GM18858 (cell line): ENCODE measurements at regions not wholly inside any gene's neighbourhood (a gene's known extent, or its start where the extent isn't known, plus 50 kb on each side); places are given as distances from the start of the nearest gene placed in this dataset.

Experiments used
- ATAC-seq: cut with Tn5 transposase; IDR thresholded peaks from one replicate; pipeline ENCODE4 v1.9.1; 2021; ENCODE audit not compliant: unreplicated experiment

DNA sequence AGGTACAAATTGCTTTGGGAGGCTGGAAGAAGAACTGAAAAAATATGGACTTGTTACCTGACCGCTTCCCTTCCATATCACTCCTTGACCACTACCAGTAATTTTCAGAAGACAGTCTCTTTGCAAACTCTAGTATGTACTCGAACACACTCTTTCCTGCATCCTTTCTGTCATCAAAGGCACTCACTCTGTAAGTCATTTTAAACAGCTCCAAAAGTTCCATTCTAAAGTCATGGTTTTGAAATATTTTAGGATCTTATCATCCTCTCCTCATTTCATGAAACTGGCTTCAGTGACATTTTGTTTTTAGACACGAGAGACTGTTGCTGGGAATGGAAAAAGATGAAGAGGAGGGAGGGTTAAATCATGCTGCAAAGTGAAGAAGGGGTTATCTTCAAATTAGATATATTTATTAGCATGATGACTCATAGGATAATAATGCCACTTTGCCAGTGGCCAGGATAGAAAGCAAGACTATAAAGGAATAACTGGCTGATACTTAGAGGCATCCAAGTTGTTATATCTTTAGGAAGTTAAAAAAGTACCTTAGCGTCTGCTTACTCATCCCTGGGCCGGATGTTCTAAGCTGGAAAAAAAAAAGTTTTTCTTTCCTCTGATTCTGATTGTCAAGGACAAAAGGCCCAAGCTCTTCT lies 549.3 kb downstream of the METTL15 start:
- ATAC-seq, result no peak

DNA sequence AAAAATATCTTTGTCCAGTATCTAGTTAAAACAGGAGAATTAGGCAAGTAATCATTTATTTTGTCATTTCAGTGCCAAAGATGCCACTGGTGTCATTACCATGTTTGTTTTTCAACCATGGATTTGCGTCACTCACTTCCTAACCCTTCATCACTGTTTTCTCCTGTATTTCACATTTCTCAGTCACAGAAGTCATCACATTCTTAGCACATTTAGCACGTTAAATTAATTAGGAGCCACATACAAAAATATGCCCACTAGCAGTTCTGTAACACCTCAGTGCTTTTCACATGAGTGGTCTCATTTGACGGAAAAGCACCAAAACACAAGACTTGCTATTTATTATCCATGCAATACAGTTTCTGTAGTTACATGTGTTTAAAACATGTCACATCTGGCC lies 546.0 kb downstream of the METTL15 start:
- no peak for ATAC-seq

DNA sequence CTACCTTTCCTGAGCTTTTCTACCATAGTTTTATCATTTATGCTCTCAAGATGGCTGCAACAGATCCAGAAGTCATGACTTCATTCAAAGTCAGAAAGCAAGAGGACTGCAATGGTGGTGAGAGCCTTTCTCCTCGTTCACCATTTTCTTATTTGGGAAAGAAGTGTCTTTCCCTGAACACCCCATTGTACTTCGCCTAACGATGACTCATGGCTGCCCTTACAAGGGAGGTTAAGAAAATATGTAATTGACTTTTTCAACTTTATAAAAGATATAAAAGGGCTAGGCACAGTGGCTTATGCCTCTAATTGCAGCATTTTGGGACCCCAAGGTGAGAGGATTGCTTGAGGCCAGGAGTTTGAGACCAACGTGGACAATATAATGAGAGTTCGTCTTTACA lies 541.7 kb downstream of the METTL15 start:
- no peak for ATAC-seq

DNA sequence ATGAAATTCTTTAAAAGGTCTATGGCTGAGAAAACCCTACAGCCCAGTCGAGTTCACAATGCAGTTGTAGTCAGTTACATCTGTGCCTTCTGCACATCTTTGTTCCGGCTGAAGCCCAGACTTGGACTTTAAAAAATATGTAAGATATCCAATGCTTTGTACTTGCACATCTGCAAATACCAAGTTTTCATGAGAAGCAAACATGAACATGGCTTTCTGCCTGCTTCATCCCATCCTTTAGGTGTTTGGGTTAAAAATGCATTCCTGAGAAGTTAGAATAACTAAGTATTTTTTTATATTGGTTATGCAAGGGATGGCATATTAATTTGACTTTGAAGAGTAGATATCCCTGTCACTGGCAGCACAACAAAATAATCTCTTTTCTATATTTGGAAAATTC lies 528.4 kb downstream of the METTL15 start:
- no peak for ATAC-seq

DNA sequence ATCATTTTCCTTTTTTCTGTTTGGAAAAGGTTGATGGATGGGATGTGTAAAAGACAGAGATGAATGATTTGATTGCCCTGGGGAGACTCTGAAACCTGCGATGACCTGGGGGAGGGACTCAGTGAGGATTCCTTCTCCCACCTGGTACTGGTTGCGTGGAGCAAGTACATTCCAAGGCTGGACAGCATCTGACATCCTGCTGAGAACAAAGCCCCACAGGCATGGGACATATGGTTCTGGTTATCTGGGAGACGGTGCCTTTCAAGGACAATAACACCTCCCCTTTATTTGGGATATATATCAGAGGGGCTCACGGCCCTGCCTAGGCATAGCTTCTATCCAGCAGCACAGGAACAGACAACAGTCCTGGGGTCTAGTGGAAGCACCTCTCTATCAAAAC lies 527.8 kb downstream of the METTL15 start:
- no peak for ATAC-seq

DNA sequence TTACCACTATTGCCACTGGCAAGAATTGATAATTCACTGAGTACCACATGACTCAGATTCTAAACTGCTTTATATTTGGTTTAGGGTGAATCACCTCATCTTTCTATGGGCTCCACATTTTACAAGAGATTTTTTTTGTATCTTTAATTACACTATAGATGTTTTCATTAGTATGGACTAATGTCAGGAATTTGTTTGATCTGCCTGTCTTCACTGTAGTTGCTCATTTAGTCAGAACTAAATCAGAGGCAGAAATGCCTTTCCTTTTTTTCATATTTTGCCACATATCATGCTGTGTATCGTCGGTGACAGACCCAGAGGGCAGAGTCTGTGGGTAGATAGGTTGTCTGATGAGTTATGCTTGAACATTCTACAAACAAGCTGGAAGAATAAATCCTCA lies 524.1 kb downstream of the METTL15 start:
- ATAC-seq, result no peak

DNA sequence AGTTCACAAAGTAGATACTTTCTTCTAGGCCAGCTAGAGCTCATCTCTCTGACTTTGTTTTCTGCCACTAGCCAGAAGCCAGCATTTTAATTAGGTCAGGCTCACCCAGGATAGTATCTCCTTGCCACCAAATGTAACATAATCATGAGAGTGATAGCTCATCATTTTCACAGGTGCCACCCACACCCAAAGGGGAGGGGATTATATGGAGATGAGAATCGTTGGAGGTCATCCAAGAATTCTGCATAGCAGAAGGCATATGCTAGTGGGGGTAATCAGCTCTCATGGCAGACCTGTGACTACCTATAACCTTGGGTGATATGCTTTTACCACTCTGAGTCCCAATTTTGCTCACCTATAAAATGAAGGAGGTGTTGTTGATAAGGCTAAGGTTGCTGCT lies 523.0 kb downstream of the METTL15 start:
- no peak for ATAC-seq

DNA sequence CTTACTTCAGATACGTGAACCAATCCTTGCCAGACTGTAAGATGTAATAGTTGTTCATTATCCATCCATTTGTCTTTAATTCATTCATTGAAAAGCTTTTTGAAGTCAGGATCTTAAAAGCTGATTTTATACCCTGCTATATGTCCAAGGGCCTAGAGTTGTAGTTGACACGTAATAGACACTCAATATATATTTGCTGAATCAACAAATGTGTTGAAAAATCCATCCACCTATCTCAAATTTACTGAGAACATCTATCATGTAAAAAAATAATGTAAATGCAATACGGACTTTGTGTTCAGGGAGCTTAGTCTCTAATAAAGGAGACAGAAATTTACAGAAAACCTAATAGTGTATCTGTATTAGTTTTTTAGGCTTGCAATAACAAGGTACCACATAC lies 521.0 kb downstream of the METTL15 start:
- ATAC-seq, result no peak

DNA sequence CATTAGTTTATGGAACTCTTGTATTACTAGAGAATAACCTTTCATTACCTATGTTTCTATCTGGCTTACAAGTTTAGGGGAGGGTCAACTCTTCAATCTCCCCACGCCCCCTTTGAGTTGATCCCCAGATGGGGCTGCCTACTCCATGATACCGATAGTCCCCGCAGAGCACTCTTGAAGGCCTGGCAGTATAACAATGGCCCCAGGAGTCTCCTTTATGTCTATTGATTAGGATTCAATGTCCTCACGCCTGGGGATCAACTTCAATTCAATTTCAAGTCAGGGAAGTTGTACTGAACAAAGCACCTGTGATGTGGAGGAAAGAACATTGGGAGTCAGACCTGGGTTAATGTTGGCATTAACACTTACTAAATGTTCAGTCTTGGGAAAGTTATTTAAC lies 520.2 kb downstream of the METTL15 start:
- no peak for ATAC-seq

DNA sequence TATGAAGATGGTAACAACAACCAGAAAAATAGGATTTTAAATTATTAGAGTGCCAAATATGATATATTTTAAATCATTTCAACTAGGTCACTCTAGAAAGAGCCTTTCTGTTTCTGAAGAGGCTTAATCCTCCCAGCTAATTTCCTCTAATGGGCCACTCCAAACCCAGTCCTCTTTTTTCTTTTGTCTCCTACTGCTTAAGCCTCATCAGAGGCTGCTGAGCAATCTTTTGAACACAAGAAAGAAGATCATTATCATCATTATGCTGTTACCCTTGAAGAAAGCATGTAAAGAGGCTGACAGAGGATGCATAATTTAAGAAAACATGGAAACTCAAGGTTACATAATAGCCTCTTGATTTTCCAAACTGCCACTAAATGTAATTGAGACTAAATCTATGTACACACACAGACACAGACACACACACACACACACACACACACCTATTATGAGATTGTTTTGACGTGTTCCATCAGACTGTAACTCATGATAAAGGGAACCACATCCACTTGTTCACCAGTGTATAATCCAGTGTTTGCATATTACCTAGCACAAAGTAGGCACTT lies 519.6 kb downstream of the METTL15 start:
- no peak for ATAC-seq

DNA sequence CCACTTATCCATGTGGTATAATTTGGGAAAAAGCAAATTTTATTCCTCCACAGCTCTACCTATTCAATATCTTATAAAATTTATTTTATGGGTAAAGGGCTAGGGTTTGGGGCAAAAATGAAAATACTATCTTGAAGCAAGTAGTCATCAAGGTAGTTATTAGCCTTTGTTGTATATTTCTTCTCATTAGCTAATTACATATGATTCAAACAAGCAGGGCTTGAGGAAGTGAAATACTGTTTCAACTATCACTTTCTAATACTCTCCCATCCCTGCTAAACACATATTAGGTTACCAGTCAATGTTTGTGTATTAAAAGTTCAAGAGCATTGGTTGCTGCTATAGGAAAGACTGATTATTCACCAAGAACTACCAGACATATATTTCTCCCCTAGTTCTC lies 517.3 kb downstream of the METTL15 start:
- ATAC-seq, result no peak

DNA sequence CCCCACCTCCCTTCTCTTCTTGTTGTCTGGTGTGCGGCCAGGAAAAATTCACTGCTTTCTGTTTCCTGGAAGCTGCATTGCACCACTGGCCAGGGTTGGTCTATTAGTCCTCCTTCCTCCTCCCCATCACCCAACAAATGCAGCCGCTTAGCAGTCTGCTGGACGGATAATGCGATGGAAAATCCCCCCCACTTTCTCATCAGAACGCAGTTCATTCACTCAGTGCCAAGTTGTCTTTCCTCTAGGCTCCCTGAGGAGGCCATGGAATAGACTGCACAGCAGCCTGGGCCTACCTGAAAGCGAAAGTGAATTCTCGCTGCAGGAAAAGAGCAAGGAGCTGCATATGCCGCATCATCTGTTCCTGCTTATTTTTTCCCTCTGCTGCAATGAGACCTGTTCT lies 513.6 kb downstream of the METTL15 start:
- no peak for ATAC-seq

DNA sequence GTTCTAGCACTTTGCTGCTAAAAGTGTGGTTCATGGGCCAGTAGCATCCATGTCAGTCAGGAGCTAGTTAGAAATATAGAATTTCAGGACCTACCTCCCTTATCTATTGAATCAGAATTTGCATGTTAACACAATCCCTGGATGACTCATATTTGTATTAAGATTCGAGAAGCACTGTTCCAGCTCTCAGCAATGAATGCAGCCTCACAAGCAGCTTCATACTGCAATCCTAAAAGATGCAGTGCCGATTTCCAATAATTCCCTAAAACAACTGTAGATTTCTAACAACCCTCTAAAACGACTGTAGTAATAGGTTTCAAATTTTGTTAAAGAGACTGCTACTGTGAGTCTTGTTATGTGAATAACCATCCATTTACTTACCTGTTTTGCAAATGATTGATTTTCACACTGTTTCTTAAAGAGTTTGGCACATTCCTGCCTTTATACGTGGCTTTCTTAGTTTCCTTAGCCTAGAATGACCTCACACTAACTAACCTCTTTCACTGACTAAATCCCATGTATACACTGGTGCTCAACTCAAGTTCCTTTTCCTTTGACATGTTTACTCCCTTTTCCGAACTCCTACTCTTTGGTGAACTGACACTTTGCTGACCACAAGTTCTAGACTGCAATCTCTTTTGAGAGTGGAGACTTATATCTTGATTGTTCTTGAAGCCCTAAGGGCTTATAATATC lies 511.8 kb downstream of the METTL15 start:
- ATAC-seq, result no peak

DNA sequence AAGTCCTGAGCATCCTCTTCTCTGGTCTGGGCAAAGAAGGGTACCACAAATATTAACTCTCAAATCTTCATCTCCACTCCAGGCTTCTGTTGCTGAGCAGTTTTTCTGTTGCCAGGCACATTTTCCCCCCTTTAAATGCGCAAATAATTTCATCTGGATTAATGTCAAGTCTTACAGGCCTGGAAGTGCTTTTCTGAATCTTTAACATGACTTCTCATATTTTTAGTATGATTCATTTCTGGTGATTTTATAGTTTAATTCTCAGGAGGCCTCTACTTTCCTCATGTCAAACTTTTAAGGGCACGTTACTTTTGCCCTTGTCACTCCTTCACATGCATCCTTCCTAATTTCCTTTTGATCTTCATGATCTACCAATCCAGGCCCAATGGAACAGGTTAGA lies 510.2 kb downstream of the METTL15 start:
- ATAC-seq, result no peak

DNA sequence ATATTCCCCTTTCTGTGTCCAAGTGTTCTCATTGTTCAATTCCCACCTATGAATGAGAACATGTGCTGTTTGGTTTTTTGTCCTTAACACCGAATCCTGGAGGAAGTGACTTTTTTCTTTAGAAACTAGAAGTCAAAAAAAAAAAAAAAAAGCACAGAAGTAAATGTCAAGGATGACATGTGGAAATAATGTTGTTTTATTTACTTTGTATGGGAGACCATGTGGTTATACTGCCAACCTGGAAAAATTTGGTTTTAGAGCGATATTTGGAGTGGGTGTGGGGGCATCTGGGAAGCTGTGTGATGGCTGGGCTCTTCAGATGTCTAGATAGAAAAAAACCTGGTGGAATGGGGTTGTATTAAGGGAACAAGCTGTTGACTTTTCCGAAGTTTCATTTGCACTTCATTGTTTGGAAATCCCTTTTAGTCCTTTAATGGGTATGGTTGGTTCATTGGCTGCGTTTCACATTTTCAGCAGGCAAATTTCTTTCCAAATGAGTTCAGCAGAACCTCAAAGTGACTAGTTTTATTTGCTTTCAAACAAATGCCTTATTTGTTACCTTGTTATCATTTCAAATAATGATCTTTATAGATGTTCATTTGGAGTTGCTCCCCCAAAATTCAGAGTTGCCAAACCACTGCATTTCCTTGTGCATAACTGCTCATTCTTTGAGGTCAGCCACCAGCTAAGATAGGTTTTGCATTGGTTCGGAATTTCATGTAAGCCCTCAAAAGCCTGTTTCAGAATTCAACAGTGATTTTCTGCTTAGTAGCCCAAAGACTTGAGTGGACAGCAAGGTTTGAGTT lies 508.2 kb downstream of the METTL15 start:
- ATAC-seq, result no peak

DNA sequence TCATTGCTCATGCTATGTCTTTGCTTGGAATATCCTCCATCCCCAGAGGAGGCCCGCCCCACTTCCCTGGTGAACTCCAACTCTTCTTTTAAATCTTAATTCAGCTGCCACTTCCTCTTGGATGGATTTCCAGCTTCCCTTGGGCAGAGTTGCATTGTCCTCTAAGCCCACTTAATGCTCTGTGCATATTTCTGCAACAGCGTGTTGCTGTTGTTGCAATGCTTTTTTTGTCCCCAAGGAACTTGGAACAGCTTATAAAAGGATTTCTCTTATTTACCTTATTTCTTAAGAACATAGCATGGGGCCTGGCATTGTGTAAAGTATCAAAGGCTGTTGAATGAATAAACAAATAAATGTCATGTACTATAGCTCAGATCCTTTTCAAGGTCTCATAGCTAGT lies 507.4 kb downstream of the METTL15 start:
- ATAC-seq, result no peak

DNA sequence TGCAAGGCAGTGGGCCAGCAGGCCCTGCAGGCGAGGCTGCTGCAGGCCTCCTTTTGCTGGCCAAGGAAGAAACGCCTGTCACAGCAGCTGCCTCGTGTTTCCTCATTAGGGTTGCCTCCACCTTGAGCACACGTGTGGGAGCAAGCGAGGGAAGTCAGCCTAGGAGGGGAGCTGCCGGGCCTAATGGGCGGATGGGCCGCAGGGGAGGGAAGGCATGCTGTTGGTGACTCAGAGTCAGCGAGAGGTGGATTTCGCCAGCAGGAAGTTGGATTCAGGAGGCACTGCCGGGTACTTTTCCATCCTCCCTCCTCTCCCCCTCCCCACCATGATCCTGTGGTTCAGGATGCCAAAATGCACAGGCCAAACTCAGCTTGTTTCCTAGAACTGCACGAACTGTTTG lies 498.7 kb downstream of the METTL15 start:
- no peak for ATAC-seq

DNA sequence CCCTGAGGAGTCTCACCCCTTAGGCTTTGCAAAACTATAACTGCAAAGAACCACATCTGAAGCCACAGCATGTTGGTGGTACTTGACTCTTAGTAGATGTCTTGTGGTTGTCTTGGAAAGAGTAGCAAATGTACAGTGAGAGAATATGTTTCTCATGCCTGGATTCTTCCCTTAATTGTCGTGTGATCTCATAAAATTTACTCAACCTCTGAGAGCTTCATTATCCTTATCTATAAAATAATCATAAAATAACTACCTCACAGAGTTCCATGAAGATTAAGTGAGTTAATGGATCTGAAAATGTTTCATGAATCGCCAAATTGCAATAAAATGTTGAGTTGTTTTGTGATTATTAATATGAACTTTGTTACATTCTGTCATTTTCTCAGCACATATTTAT lies 491.5 kb downstream of the METTL15 start:
- ATAC-seq, result no peak

DNA sequence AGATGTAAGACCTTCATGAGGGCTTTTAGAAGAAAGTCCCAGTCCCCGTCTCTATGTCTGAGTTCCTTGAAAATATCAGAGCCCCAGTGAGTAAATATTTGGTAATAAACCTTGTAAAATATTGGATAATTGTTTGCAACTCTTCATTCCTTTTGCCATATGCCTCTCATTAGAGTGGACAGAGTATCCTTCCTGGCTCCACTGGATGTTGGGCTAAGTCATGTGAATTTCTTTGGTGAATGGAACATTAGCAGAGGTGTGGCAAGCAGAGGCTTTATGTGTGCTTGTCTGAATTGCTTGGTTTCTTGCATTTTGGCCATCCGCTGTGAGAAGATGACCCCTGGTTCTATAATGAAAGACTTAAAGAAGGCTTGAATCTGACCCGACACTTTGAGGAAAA lies 490.3 kb downstream of the METTL15 start:
- ATAC-seq, result no peak

DNA sequence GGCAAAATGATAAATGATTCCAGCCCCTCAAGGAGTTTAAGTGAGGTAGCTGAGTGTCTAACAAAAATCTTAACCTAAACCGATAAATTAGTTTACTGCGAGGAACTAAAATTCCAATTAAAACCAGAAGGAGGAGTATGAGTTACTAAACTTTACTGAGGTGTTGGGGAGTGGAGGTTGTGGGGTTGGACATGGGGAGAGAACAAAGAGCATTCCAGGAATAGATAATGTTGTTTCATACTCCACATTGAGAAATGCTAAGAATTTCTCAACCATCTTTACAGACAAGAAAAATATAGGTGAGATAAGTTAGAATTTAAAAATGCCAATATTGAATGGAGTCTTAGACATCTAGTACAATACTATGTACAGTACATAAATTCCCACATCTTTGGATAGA lies 488.6 kb downstream of the METTL15 start:
- ATAC-seq, result no peak

DNA sequence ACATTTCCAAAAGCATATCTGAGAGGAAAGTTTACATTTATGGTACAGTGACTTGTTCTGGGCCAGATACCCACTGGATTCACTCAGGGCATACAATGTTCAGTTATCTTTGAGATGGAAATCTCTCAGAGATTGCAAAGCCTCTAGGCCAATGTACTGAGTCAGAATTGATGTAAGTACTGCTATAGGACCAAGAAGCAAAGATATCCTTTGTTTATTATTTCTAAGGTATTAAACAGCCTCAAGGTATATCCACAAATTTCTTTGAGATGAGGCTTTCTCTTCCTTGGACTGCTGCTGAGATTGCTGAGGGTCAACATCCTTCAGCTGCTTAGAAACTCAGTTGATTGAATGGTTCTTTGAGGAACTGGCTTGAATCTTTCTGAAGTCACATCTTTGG lies 484.0 kb downstream of the METTL15 start:
- no peak for ATAC-seq

DNA sequence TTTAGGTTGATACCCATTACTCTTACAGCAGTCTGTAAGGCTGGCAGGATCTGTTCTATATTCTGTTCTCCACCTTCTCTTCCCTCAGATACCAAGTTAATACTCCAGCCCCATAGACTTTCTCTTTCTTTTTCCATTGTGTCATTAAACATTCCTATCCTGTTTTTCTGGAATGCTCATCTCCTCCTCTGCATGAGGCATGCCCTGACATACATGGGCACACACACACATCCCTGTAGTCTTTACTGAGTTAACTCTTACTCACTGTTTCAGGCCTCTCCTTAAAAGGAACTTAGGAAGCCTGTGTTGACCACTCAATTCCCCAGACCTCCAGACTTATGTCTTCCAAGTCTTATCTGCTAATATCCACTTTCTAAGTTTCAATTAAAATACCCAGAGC lies 476.8 kb downstream of the METTL15 start:
- ATAC-seq, result no peak
